H54 (cell line): ENCODE measurements at regions not wholly inside any gene's neighbourhood (a gene's known extent, or its start where the extent isn't known, plus 50 kb on each side); places are given as distances from the start of the nearest gene placed in this dataset.

Experiments
- DNase-seq: peaks from one replicate; pipeline ENCODE4 v3.0.0; 2011; ENCODE audit warnings: low spot score, mixed read lengths; ENCODE audit not compliant: insufficient read length
- FAIRE-seq: peaks from 3 replicates; lab custom pipeline; 2011; peaks lifted over from hg19 to GRCh38; lab: Jason Lieb, UNC
- POLR2A ChIP-seq: IDR thresholded peaks from 2 replicates; pipeline ENCODE4 v1.6.1; 2011; ENCODE audit warnings: low read depth, mild to moderate bottlenecking, low read length

DNA sequence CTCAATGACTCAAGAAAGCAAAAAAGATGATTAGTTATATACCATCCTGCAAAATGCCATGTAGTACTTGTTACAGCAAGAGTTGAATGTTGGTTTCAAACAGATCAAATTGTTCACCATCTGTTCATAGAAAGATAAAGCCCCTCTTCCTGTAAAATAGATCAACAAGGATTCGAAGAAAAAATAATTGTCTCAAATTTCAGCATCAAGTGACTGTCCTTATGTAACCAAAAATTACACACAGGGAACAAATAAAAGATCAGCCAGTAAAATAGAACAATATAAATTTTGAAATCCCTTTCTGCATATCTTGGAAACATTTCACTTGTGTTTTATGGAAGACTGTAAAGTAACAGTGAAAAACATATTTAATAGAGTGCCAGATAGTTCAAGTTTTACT lies 165.1 kb upstream of the STAC start:
- TF ChIP-seq POLR2A: no peak
- FAIRE-seq (no peak), DNase-seq (no peak)

DNA sequence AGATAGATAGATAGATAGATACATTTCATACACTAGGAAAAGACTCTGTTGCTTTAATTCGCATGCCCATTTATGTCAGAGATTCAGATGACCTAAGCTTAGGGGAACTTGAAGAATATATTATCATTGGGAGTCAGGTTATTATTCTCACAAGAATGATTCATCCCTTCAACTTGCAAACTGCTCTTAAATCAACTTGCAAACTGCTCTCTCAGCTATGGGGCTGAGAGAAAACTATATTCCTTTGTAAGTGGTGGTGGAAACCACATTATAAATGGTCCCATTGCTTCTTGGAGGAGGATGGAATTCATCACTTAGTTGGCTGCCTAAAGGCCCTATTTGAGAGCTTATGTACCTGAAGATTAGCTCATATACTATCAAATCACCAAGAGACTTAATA lies 160.9 kb upstream of the STAC start:
- TF ChIP-seq POLR2A: no peak
- peak; percentile 19 for DNase-seq
- FAIRE-seq: peak; percentile 91

DNA sequence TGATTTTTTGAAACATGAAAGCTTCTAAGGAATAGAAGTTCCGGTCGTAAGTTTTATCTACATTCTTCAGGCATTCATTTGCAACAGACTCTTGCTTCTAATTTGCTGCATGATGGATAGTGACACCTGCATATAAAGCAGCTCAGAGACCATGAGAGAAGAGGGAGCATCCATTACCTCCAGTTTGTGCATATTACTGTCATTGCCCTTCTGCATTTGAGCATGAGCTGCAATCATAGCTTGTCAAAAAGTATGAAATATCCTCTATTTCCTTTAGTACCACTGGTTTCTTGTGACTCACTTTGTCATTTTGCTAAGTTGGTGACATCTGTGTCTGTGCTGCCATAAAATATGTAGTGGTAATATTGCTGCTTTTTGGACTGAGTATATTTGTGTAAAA lies 160.1 kb upstream of the STAC start:
- no peak for TF ChIP-seq POLR2A
- FAIRE-seq (no peak), DNase-seq (no peak)

DNA sequence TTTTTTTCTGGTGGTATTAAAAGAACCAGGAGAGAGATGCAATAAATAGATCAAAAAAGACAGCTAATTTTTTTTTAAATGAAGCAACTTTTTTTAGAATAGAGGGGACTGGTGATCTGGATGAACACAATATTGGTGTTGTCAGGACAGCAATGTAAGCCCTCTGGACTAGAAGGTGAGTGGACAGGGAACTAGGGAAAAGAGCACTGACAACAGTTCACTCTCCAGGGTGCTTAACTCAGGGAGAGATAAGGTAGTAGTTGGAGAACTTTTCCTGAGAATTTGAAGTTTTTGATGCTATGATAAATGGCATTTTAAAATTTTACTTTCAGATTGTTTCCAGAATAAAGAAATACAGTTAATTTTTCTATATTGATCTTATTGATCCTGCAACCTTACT lies 158.3 kb upstream of the STAC start:
- no peak for TF ChIP-seq POLR2A
- DNase-seq: no peak
- no peak for FAIRE-seq

DNA sequence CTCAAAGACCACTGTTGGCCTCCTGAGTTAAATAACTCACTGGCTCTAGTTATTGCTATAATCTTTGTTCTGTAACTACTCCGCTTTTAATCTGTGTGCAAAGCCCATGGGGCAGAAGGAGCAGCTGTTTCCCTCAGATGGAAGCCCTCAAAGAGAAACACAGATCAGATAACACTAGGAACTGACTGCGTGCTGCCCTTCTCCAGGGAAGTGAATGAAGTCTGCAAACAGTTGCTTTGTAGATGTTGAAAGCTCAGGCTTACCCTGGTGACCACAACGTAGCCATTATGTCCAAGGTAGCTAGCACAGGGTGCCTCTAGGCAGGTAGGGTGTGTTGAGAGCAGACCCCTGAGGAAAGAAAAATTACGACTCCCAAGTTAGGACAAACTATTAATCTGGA lies 152.3 kb upstream of the STAC start:
- DNase-seq: no peak
- no peak for TF ChIP-seq POLR2A

DNA sequence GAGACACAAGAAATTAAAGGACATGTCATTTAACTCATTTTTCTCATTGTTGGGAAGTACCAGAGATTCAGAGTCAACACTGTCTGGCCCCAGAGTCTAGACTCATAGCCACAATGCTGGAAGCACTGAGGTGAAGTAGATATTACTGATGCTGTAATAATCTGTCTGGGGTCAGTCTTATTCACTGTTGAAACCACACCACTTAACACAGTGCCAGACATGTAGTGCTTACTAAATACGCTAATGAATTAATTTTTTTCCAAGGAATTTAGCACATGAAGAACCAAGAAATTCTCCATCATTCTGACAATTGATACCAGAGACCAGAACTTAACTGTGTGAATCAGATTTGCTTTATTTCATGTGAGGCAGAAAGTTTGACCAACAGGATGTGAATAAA lies 150.8 kb upstream of the STAC start:
- TF ChIP-seq POLR2A: no peak

More for the DNA sequence above, 152.3 kb upstream of the STAC start:
- FAIRE-seq: no peak

DNA sequence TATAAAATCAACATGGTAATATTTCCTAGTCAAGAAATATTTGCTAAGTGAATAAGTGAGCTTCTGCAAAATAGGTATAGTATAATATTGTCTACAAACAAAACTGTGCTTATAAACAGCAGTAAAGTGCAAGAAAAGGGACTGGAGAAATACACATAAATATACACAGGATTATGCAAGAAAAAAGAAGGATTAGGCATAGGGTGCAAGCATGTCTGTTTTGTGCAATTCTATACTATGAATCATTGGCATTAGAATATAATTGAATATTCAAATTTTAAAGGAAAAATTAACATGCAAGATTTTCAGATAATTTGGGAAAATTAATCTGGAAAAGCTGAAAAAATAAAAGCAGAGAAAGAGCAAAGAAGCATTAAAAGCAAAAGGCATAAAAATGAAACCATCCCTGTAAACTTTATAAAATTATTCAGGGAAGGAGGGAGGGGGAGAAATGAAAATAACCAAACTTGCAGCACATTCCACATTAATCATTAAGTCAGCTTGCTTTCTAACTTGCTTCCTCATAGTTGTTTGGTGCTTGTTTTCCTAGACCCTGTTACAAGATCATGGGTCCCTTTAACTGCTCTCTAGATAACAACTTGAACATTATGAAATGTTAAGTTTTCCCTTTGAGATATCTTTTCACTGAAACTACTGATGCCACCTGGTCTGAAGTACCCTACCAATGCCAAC lies 147.4 kb upstream of the STAC start:
- DNase-seq (no peak), FAIRE-seq (peak; percentile 61)
- TF ChIP-seq POLR2A: no peak

More for the DNA sequence above, 150.8 kb upstream of the STAC start:
- DNase-seq (no peak), FAIRE-seq (no peak)

DNA sequence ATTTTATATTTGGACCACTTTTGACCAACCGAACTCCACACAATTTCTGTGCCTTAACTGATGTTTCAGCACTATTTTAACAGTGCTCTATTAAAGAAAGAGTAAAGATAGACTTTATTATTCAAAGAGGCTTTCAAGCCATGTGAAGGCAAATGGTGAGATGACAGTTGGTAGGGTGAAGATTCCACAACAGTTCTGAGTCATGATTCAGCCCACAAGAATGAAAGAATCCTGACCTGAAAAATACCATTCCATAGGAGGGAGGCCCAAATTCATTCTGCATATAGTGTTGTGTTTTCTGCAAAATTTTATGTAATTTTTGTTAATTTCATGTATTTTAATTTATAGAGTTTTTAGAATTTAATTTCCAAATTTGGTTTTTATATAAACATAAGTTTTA lies 135.6 kb upstream of the STAC start:
- TF ChIP-seq POLR2A: no peak
- FAIRE-seq (peak; percentile 87), DNase-seq (peak; percentile 20)

DNA sequence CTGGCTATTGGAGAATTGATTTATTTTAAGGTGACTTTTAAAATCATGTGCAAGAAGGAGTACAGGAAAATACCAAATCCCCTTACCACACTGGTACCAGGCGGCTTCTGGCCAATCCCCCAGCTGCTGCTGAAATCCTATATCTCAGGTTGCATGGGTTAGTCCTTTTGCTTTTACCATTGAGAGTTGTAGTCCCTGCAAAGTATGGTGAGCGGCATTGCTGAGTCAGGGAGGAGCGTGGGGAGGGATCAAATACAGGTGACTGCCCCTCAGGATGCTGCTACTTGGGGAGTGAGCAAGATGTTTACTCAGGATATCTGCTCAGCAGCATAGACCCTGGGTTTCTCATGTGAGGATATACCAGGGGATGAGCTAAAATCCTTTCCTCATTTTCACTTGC lies 131.9 kb upstream of the STAC start:
- no peak for FAIRE-seq
- DNase-seq: no peak
- TF ChIP-seq POLR2A: no peak

DNA sequence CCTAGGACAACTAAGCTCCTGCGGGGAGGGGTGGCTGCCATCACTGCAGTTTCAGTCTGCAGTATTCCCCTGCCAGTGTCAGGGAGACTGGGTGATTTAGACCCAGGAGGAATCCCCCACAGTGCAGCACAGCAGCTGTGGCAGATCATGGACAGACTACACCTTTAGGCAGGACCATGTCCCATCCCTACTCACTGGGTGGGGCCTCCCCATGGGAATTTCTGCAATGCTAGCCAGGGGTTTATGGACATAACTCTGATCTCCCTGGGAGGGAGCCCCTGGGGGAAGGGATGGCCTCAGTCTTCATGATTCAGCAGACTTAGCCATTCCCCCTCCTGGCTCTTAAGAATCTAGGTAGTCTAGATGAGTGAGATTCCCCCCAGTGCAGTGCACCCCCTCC lies 130.1 kb upstream of the STAC start:
- DNase-seq: no peak
- no peak for TF ChIP-seq POLR2A
- no peak for FAIRE-seq

DNA sequence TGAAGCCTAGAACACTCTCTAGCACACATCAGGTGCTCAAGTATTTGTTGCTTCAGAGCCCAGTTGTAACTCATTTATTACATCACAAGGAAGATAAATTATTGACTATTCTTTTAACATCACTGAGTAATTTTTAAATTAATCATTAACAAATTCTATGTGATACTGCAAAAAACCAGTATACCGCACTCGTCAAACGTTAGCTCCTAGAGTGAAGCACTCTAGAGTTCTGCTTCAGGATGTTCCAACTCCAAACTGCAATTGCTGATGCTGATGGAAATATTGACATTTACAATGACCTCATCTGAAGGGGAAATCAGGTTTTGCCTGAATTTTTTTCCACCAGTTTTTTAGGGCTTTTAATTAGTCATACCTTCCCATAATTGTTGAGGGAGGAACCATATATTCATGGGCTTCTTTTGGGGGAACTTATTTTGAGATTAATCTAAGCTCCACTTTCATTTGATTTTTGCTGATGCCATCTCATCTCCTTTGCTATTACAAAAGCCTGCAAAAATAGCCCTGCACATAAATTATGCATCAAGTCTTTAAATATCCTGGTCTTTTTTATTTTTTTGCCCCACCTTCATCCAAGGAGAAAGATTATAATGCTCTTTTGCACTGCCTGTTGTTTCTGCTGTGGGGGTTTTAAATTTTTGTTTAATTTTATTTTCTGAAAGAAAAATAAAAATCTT lies 123.0 kb upstream of the STAC start:
- FAIRE-seq (no peak), DNase-seq (no peak)
- TF ChIP-seq POLR2A: no peak

DNA sequence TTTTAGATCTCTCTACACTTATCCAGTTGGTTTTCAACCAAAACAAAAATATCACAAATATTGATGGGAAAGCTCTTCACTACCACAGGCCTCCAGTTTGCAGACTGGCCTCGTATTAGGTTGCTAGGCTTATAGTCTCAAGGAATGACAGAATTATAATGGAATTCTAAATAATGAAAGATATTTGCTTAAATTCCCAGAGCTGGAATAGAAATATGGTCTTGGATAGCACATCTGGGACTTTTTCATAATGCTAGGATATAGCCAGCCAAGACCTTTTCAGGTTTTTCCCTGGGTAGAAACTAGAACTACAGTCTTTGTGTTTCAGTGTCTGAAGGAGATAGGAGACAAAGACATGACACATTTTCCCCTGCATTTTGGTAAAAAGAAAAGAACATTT lies 121.9 kb upstream of the STAC start:
- no peak for FAIRE-seq
- no peak for DNase-seq
- TF ChIP-seq POLR2A: no peak

DNA sequence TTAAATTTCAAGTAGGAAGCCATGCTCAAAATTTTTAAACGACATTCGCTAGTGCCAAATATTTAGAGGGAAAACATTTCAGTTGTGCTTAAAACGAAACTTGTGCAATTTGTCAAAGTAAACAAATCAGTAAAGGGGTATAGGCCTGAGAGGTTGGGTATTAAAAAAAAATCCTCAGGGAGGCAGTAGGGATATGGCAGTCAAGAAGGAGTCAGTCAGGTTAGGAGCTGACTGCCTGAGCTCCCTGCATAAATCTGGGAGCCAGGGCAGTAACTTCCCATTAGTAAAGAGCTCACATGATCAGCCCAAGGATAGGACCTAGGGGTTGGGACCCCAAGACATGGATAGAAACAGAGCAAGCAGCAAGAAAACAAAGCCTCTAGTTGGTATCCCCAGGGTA lies 120.7 kb upstream of the STAC start:
- no peak for TF ChIP-seq POLR2A
- no peak for DNase-seq
- no peak for FAIRE-seq

DNA sequence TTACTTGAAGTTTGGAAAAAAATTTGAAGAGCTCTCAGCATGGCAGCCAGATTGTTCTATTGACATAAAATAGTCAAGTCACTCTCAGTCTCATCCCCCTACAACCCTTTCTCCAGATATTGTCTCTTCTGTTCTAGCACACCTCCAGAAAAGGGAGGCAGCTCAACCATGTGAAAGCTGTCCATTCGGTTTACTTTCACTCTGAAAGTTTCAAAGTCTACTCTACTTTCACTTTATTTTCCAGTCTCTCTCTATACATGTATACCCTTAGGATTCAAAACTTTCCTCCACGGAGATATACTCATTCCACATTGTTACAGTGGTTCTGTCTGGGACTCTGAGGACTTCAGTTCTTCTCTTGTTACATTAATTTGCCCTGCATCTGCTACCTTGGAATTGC lies 111.0 kb upstream of the STAC start:
- no peak for FAIRE-seq

DNA sequence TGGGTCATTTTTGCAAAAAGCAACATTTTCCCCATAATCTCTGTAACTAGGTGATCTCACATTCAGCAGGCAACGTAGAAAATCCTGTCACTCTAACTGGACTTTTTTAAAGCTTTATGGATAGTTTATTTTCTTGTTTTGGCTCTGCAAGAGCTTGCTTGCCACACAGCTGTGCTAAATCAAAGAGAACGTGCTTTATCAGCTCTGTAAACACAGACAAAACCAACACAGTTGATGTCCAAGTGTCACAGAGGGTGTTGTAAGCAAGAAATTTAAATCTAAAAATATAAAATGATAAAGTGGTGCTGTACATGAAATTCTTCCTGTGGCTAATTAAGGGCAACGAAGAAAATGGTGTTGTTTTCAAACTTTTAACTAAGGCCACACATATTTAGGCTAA lies 97.5 kb upstream of the STAC start:
- no peak for TF ChIP-seq POLR2A
- FAIRE-seq (no peak), DNase-seq (no peak)

More for the DNA sequence above, 111.0 kb upstream of the STAC start:
- no peak for TF ChIP-seq POLR2A
- DNase-seq: no peak
